MM.1S (cell line): ENCODE measurements at regions not wholly inside any gene's neighbourhood (a gene's known extent, or its start where the extent isn't known, plus 50 kb on each side); places are given as distances from the start of the nearest gene placed in this dataset.

Experiments used
- DNase-seq: peaks from one replicate; pipeline ENCODE4 v3.0.0-alpha.2; 2015
- H2AFZ ChIP-seq: fragments of 300-600 bp; sonication (generic); 2 replicates; pipeline ENCODE4 v1.6.0; 2016; ENCODE audit warnings: antibody characterized with exemption, low read length
- H3F3A ChIP-seq: fragments of 300-600 bp; sonication (generic); 2 replicates; pipeline ENCODE4 v1.6.1; 2016; ENCODE audit warnings: mild to moderate bottlenecking, antibody characterized with exemption, low read length, moderate library complexity, mixed read lengths; ENCODE audit not compliant: insufficient read depth
- H3K27ac ChIP-seq: fragments of 300-600 bp; sonication (generic); 2 replicates; pipeline ENCODE4 v1.5.1; 2016; ENCODE audit warnings: mild to moderate bottlenecking, low read length
- H3K27me3 ChIP-seq: fragments of 300-600 bp; sonication (generic); replicated peaks from 2 replicates; pipeline ENCODE4 v1.6.0; 2016; ENCODE audit warnings: low read length; ENCODE audit not compliant: insufficient read depth
- H3K36me3 ChIP-seq: fragments of 300-600 bp; sonication (generic); replicated peaks from 2 replicates; pipeline ENCODE4 v1.6.1; 2016; ENCODE audit warnings: mild to moderate bottlenecking, low read length, mixed read lengths; ENCODE audit not compliant: insufficient read depth
- H3K4me1 ChIP-seq: fragments of 300-600 bp; sonication (generic); 2 replicates; pipeline ENCODE4 v1.6.1; 2016; ENCODE audit warnings: low read length, mixed read lengths
- H3K4me2 ChIP-seq: fragments of 300-600 bp; sonication (generic); 2 replicates; pipeline ENCODE4 v1.6.0; 2016; ENCODE audit warnings: low read depth, low read length
- H3K4me3 ChIP-seq: fragments of 300-600 bp; sonication (generic); 2 replicates; pipeline ENCODE4 v1.5.1; 2016; ENCODE audit warnings: low read length, mixed read lengths
- H3K79me2 ChIP-seq: fragments of 300-600 bp; sonication (generic); 2 replicates; pipeline ENCODE4 v1.6.1; 2016; ENCODE audit warnings: mixed run types, low read length, mixed read lengths
- H3K9ac ChIP-seq: fragments of 300-600 bp; sonication (generic); 2 replicates; pipeline ENCODE4 v1.6.1; 2016; ENCODE audit warnings: low read length, mixed read lengths
- H3K9me2 ChIP-seq: fragments of 300-600 bp; sonication (generic); replicated peaks from 2 replicates; pipeline ENCODE4 v1.6.1; 2016; ENCODE audit warnings: mild to moderate bottlenecking, low read length, mixed read lengths; ENCODE audit not compliant: insufficient read depth
- H3K9me3 ChIP-seq: fragments of 300-600 bp; sonication (generic); replicated peaks from 2 replicates; pipeline ENCODE4 v1.6.1; 2016; ENCODE audit warnings: mild to moderate bottlenecking, low read length, mixed read lengths; ENCODE audit not compliant: insufficient read depth
- H4K20me1 ChIP-seq: fragments of 300-600 bp; sonication (generic); 2 replicates; pipeline ENCODE4 v1.6.1; 2016; ENCODE audit warnings: mild to moderate bottlenecking, low read length, moderate library complexity, mixed read lengths; ENCODE audit not compliant: insufficient read depth
- EZH2 ChIP-seq: fragments of 300-600 bp; sonication (generic); optimal IDR thresholded peaks from 2 replicates; pipeline ENCODE3; 2017; ENCODE audit warnings: low read depth, mild to moderate bottlenecking, antibody characterized with exemption, low read length, mixed read lengths
- EZH2phosphoT487 ChIP-seq: fragments of 300-600 bp; sonication (generic); IDR thresholded peaks from 2 replicates; pipeline ENCODE4 v1.6.1; 2018; ENCODE audit warnings: antibody characterized with exemption, low read length
- TF ChIP-seq, protein P1 (sequence below): fragments of 300-600 bp; sonication (generic); IDR thresholded peaks from 2 replicates; pipeline ENCODE4 v1.5.1; 2016; ENCODE audit warnings: antibody characterized with exemption, low read length, mixed read lengths

- H3K4me1 ChIP-seq, result no peaks in the 10 kb centered on the region
- no peak overlapping the region for H2AFZ ChIP-seq
- H3K4me2 ChIP-seq, result no peak overlapping the region
- no peaks in the 10 kb centered on the region for H3K9me2 ChIP-seq
- no peak for DNase-seq
- H3K9me3 ChIP-seq, result no peaks in the 10 kb centered on the region
- H3K27ac ChIP-seq, result no peak overlapping the region
- no peaks in the 10 kb centered on the region for H4K20me1 ChIP-seq
- no peaks in the 10 kb centered on the region for H3F3A ChIP-seq
- no peaks in the 10 kb centered on the region for H3K36me3 ChIP-seq
- no peak overlapping the region for H3K9ac ChIP-seq
- TF ChIP-seq EZH2phosphoT487 (no peak), EZH2 (no peak)
- TF ChIP-seq, protein P1, sequence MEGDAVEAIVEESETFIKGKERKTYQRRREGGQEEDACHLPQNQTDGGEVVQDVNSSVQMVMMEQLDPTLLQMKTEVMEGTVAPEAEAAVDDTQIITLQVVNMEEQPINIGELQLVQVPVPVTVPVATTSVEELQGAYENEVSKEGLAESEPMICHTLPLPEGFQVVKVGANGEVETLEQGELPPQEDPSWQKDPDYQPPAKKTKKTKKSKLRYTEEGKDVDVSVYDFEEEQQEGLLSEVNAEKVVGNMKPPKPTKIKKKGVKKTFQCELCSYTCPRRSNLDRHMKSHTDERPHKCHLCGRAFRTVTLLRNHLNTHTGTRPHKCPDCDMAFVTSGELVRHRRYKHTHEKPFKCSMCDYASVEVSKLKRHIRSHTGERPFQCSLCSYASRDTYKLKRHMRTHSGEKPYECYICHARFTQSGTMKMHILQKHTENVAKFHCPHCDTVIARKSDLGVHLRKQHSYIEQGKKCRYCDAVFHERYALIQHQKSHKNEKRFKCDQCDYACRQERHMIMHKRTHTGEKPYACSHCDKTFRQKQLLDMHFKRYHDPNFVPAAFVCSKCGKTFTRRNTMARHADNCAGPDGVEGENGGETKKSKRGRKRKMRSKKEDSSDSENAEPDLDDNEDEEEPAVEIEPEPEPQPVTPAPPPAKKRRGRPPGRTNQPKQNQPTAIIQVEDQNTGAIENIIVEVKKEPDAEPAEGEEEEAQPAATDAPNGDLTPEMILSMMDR, result no peak
- H3K79me2 ChIP-seq, result no peaks in the 10 kb centered on the region
- H3K4me3 ChIP-seq, result no peak overlapping the region
- no peaks in the 10 kb centered on the region for H3K27me3 ChIP-seq
Measured at GRCh38 chr14:89743828-89744227, 210.7 kb downstream of the EFCAB11 start.

DNA sequence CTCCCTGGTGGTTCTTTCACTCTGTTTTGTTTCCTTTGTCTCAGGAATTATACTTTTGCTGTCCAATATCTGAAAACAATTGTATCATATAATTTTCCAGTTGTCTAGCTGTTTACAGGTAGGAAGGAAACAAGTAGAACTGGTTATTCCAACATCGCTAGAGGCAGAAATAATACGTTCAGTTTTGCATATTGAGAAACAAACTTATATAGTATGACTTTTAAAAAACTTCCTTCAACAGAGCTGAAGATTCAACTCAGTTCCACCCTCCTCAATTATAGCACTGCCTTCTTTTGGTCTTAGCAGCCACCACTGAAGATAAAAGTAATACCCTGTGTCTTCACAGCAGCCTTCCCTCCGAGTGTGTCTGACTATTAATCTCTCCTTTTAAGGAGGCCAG lies 214.3 kb downstream of the EFCAB11 start:
- Histone ChIP-seq H3K4me1 (no peaks in the 10 kb centered on the region), H3K36me3 (no peaks in the 10 kb centered on the region), H3F3A (no peaks in the 10 kb centered on the region), H3K4me2 (no peak overlapping the region), H3K27ac (no peak overlapping the region), H3K9me3 (no peaks in the 10 kb centered on the region), H3K4me3 (no peak overlapping the region), H3K9ac (no peak overlapping the region), H3K79me2 (no peaks in the 10 kb centered on the region), H4K20me1 (no peaks in the 10 kb centered on the region), H3K9me2 (no peaks in the 10 kb centered on the region), H2AFZ (no peak overlapping the region), H3K27me3 (no peaks in the 10 kb centered on the region)
- no peak for DNase-seq
- TF ChIP-seq EZH2phosphoT487 (no peak), EZH2 (no peak)
- TF ChIP-seq, protein P1, result no peak

DNA sequence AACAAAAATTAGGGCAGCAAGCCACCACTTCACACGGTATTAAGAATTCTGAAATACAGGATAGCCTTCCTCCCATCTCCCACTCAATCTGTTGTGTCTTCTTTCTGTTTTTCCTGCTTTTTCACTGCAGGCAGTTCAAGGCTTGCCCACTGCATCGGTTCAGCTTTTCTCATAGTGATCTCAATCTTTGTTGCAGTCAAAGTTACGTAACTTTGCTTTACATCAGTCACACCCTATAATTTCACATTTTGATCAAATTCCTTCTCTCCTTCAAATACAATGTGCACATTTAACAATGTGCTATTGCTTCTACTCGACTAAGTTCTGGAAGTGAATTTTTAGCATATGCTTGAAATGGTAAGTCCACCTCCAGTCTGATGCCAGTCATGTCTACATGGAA lies 217.6 kb downstream of the EFCAB11 start:
- H3K9ac ChIP-seq, result no peak overlapping the region
- no peaks in the 10 kb centered on the region for H3K27me3 ChIP-seq
- no peak for DNase-seq
- no peaks in the 10 kb centered on the region for H4K20me1 ChIP-seq
- no peak overlapping the region for H2AFZ ChIP-seq
- H3K27ac ChIP-seq, result no peak overlapping the region
- no peaks in the 10 kb centered on the region for H3K36me3 ChIP-seq
- no peaks in the 10 kb centered on the region for H3K4me1 ChIP-seq
- no peaks in the 10 kb centered on the region for H3K9me2 ChIP-seq
- no peak overlapping the region for H3K4me2 ChIP-seq
- no peaks in the 10 kb centered on the region for H3K79me2 ChIP-seq
- no peaks in the 10 kb centered on the region for H3K9me3 ChIP-seq
- TF ChIP-seq EZH2phosphoT487 (no peak), EZH2 (no peak)
- TF ChIP-seq, protein P1, result no peak
- no peaks in the 10 kb centered on the region for H3F3A ChIP-seq
- no peak overlapping the region for H3K4me3 ChIP-seq
